CD14-positive monocyte (primary cell): ENCODE measurements at regions not wholly inside any gene's neighbourhood (a gene's known extent, or its start where the extent isn't known, plus 50 kb on each side); places are given as distances from the start of the nearest gene placed in this dataset.

ENCODE experiments used
- DNase-seq, 3 donors: peaks; one replicate each; pipeline ENCODE4 v3.0.0-alpha.2; 2011 to 2022
- H2AFZ ChIP-seq: 2 replicates; pipeline ENCODE4 v1.6.0; 2012; ENCODE audit warnings: mild to moderate bottlenecking, low read depth, low read length, inconsistent platforms; ENCODE audit not compliant: insufficient read depth, poor library complexity, severe bottlenecking
- H3K27ac ChIP-seq, 2 donors: 1 replicate in 1 of 2; 2 replicates in 1 of 2; pipeline ENCODE4 v1.5.1; 2012 to 2013; ENCODE audit warnings: low read length in 2 of 2, control low read depth in 1 of 2, inconsistent platforms in 1 of 2, low read depth in 1 of 2, mild to moderate bottlenecking in 1 of 2
- H3K27me3 ChIP-seq, 2 donors: one replicate each; pipeline versions ENCODE4 v1.6.0 to v1.6.1; 2011 to 2013; ENCODE audit warnings: low read length in 2 of 2; ENCODE audit not compliant: control insufficient read depth in 2 of 2, insufficient read depth in 2 of 2
- H3K36me3 ChIP-seq, 2 donors: replicated peaks in 1 of 2; 1 replicate in 1 of 2; 2 replicates in 1 of 2; pipeline versions ENCODE4 v1.5.1 to v1.6.1; 2012 to 2013; ENCODE audit warnings: low read length in 2 of 2, control low read depth in 1 of 2, inconsistent platforms in 1 of 2, mild to moderate bottlenecking in 1 of 2; ENCODE audit not compliant: insufficient read depth in 2 of 2, control insufficient read depth in 1 of 2
- H3K4me1 ChIP-seq, 2 donors: 1 replicate in 1 of 2; 2 replicates in 1 of 2; pipeline versions ENCODE4 v1.5.1 to v1.6.1; 2012 to 2013; ENCODE audit warnings: low read length in 2 of 2, control low read depth in 1 of 2, inconsistent platforms in 1 of 2, mild to moderate bottlenecking in 1 of 2, moderate library complexity in 1 of 2; ENCODE audit not compliant: insufficient read depth in 2 of 2, control insufficient read depth in 1 of 2
- H3K4me2 ChIP-seq: replicated peaks from 2 replicates; pipeline ENCODE3; 2012; ENCODE audit warnings: low read length, moderate library complexity, mild to moderate bottlenecking; ENCODE audit not compliant: poor library complexity, severe bottlenecking; ENCODE audit errors: extremely low read depth
- H3K4me3 ChIP-seq, 3 experiments: fragments of 200-600 bp in 1 of 3; sonication (generic) in 1 of 3; replicated peaks in 1 of 3; 1 replicate in 2 of 3; 2 replicates in 1 of 3; pipeline ENCODE4 v1.5.1; 2011 to 2013; ENCODE audit warnings: low read length in 3 of 3, mild to moderate bottlenecking in 3 of 3, control low read depth in 2 of 3, low read depth in 2 of 3, inconsistent platforms in 1 of 3, moderate library complexity in 1 of 3
- H3K79me2 ChIP-seq: 2 replicates; pipeline ENCODE4 v1.6.0; 2012; ENCODE audit warnings: mild to moderate bottlenecking, control low read depth, inconsistent platforms, low read length, moderate library complexity; ENCODE audit not compliant: insufficient read depth
- H3K9ac ChIP-seq: 2 replicates; pipeline ENCODE4 v1.6.0; 2017; ENCODE audit warnings: low read length, mild to moderate bottlenecking; ENCODE audit not compliant: insufficient read depth, poor library complexity, severe bottlenecking
- H3K9me3 ChIP-seq, 2 donors: replicated peaks in 1 of 2; 1 replicate in 1 of 2; 2 replicates in 1 of 2; pipeline versions ENCODE4 v1.5.1 to v1.6.1; 2012 to 2013; ENCODE audit warnings: low read length in 2 of 2, control low read depth in 1 of 2; ENCODE audit not compliant: control insufficient read depth in 1 of 2, insufficient read depth in 1 of 2
- H4K20me1 ChIP-seq: 2 replicates; pipeline ENCODE4 v1.6.0; 2012; ENCODE audit warnings: mild to moderate bottlenecking, low read length, control low read depth, moderate library complexity; ENCODE audit not compliant: insufficient read depth
- H3K27ac Mint-ChIP-seq, 7 donors: one replicate each; pipeline ENCODE4 v1.8.0; 2020; ENCODE audit warnings: mild to moderate bottlenecking in 7 of 7, mixed read lengths in 7 of 7, moderate library complexity in 6 of 7, inconsistent platforms in 2 of 7
- H3K27me3 Mint-ChIP-seq, 3 donors: one replicate each; pipeline ENCODE4 v1.8.0; 2021 to 2022; ENCODE audit warnings: low read depth in 3 of 3, mild to moderate bottlenecking in 3 of 3, mixed read lengths in 3 of 3, moderate library complexity in 3 of 3, inconsistent platforms in 1 of 3
- H3K36me3 Mint-ChIP-seq, 2 donors: one replicate each; pipeline ENCODE4 v1.8.0; 2020; ENCODE audit warnings: mixed read lengths in 2 of 2, inconsistent platforms in 1 of 2, mild to moderate bottlenecking in 1 of 2
- H3K4me1 Mint-ChIP-seq: one replicate; pipeline ENCODE4 v1.8.0; 2020; ENCODE audit warnings: mild to moderate bottlenecking, mixed read lengths
- H3K4me3 Mint-ChIP-seq, 2 donors: one replicate each; pipeline ENCODE4 v1.8.0; 2020; ENCODE audit warnings: mild to moderate bottlenecking in 2 of 2, mixed read lengths in 2 of 2, moderate library complexity in 1 of 2
- H3K9me3 Mint-ChIP-seq, 7 donors: one replicate each; pipeline ENCODE4 v1.8.0; 2020 to 2022; ENCODE audit warnings: mixed read lengths in 7 of 7, mild to moderate bottlenecking in 6 of 7, moderate library complexity in 6 of 7, inconsistent platforms in 2 of 7
- WGBS: methylation state at CpG from one replicate; pipeline ENCODE4 v1.1.5; 2013; ENCODE audit warnings: missing lambda C conversion rate; ENCODE audit not compliant: insufficient coverage; 5-methylcytosine and 5-hydroxymethylcytosine counted together
- intact Hi-C, 2 donors: fragments of 100-400 bp; cut with micrococcal nuclease; formaldehyde crosslinking; loops; one replicate each; pipeline versions ENCODE4 v1.15.0 to v1.15.1; 2023
- TF ChIP-seq, protein P1 (sequence below): fragments of 200-600 bp; IDR thresholded peaks from one replicate; pipeline ENCODE4 v1.8.0; 2022; ENCODE audit warnings: antibody characterized with exemption, mild to moderate bottlenecking

DNA sequence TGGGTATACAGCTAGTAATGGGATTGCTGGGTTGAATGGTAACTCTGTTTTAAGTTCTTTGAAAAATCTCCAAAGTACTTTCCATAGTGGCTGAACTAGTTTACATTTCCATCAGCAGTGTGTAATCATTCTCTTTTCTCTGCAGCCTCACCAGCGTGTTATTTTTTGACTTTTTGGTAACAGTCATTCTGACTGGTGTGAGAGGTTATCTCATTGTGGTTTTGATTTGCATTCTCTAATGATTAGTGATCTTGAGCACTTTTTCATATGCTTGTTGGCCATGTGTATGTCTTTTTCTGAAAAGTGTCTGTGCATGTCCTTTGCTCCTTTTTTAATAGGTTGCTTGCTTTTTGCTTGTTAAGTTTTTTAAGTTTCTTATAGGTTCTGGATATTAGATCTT lies 194.2 kb upstream of the PHACTR1 start:
- no peaks in the 10 kb centered on the region for H3K79me2 ChIP-seq
- no peaks in the 10 kb centered on the region for H3K4me1 ChIP-seq
- H3K4me2 ChIP-seq = no peak overlapping the region
- no peak for DNase-seq
- peaks cover 0 to 4% (median 4%) of the 10 kb centered on the region in 7 donors for H3K9me3 Mint-ChIP-seq
- H4K20me1 ChIP-seq = no peaks in the 10 kb centered on the region
- no peak overlapping the region for H3K27ac ChIP-seq
- H3K9ac ChIP-seq = no peak overlapping the region
- H3K4me1 Mint-ChIP-seq = no peaks in the 10 kb centered on the region
- WGBS = no CpG with 5 or more reads among the region's 1 CpG
- no peaks in the 10 kb centered on the region for H3K36me3 Mint-ChIP-seq
- TF ChIP-seq, protein P1, sequence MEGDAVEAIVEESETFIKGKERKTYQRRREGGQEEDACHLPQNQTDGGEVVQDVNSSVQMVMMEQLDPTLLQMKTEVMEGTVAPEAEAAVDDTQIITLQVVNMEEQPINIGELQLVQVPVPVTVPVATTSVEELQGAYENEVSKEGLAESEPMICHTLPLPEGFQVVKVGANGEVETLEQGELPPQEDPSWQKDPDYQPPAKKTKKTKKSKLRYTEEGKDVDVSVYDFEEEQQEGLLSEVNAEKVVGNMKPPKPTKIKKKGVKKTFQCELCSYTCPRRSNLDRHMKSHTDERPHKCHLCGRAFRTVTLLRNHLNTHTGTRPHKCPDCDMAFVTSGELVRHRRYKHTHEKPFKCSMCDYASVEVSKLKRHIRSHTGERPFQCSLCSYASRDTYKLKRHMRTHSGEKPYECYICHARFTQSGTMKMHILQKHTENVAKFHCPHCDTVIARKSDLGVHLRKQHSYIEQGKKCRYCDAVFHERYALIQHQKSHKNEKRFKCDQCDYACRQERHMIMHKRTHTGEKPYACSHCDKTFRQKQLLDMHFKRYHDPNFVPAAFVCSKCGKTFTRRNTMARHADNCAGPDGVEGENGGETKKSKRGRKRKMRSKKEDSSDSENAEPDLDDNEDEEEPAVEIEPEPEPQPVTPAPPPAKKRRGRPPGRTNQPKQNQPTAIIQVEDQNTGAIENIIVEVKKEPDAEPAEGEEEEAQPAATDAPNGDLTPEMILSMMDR = no peak
- no peak overlapping the region for H2AFZ ChIP-seq
- no peaks in the 10 kb centered on the region for H3K9me3 ChIP-seq
- no peaks in the 10 kb centered on the region for H3K27me3 ChIP-seq
- intact Hi-C loops = no loop called here
- no peaks in the 10 kb centered on the region for H3K36me3 ChIP-seq
- no peak overlapping the region for H3K4me3 ChIP-seq
- no peak overlapping the region for H3K4me3 Mint-ChIP-seq
- no peak overlapping the region for H3K27ac Mint-ChIP-seq
- H3K27me3 Mint-ChIP-seq = peaks cover 0 to 4% (median 0%) of the 10 kb centered on the region in 3 donors

DNA sequence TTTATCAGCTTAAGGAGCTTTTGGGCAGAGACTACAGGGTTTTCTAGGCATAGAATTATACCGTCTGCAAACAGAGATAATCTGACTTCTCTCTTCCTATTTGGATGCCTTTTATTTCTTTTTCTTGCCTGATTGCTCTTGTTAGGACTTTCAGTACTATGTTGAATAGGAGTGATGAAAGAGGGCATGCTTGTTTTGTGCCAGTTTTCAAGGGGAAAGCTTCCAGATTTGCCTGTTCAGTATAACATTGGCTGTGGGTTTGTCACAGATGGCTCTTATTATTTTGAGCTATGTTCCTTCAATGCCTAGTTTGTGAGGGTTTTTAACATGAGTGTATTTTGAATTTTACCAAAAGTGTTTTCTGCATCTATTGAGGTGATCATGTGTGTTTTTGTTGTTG lies 192.8 kb upstream of the PHACTR1 start:
- H3K4me3 ChIP-seq = no peak overlapping the region
- H3K79me2 ChIP-seq = no peaks in the 10 kb centered on the region
- no peak overlapping the region for H2AFZ ChIP-seq
- no peaks in the 10 kb centered on the region for H3K4me1 Mint-ChIP-seq
- intact Hi-C loops = no loop called here
- H3K27me3 Mint-ChIP-seq = peaks cover 0 to 3% (median 0%) of the 10 kb centered on the region in 3 donors
- H3K4me3 Mint-ChIP-seq = no peak overlapping the region
- no peaks in the 10 kb centered on the region for H3K36me3 ChIP-seq
- H3K27ac ChIP-seq = no peak overlapping the region
- H3K4me1 ChIP-seq = no peaks in the 10 kb centered on the region
- TF ChIP-seq, protein P1 = no peak
- no CpG with 5 or more reads among the region's 1 CpG for WGBS
- no peaks in the 10 kb centered on the region for H4K20me1 ChIP-seq
- no peak overlapping the region for H3K4me2 ChIP-seq
- no peaks in the 10 kb centered on the region for H3K9me3 ChIP-seq
- peaks cover 0 to 4% (median 4%) of the 10 kb centered on the region in 7 donors for H3K9me3 Mint-ChIP-seq
- no peaks in the 10 kb centered on the region for H3K36me3 Mint-ChIP-seq
- no peaks in the 10 kb centered on the region for H3K27me3 ChIP-seq
- H3K27ac Mint-ChIP-seq = no peak overlapping the region
- no peak overlapping the region for H3K9ac ChIP-seq
- DNase-seq = no peak
